ENCODE measurements at regions not wholly inside any gene's neighbourhood (a gene's known extent, or its start where the extent isn't known, plus 50 kb on each side); places are given as distances from the start of the nearest gene placed in this dataset.
A peak's percentile ranks its signal among the peaks of the same experiment; 100 is the strongest.
"Not testable (repeated sequence)": the region's sequence is repeated elsewhere in the genome, so short reads cannot be mapped to it uniquely, and the experiment has no call there.

- no peak for DNase-seq (ENCODE audit: low read depth)
Observed at GRCh38 chrX:120752431-120753082, 122.7 kb upstream of the C1GALT1C1 start.

DNA sequence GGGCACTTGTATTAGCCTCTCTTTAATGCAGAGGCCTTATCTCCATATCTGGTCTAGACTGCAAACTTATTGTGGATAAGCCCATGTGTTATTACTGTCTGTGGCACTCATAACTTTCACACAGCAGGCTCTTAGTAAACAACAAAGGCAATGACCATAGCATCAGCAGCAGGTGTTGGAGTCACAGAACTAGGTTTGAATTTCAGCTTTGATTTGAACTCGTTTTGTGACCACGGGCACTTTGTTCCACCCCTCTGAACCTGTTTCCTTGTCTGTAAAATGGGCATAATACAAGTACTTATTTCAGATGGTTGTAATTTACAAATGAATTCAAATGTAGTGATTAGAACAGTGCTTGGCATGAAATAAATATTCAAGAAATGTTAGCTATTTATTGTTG lies 121.8 kb upstream of the C1GALT1C1 start:
- no peak for DNase-seq (ENCODE audit: low read depth)

- no peak for DNase-seq (ENCODE audit: low read depth)
Observed at GRCh38 chrX:120750381-120750780, 120.5 kb upstream of the C1GALT1C1 start.

DNA sequence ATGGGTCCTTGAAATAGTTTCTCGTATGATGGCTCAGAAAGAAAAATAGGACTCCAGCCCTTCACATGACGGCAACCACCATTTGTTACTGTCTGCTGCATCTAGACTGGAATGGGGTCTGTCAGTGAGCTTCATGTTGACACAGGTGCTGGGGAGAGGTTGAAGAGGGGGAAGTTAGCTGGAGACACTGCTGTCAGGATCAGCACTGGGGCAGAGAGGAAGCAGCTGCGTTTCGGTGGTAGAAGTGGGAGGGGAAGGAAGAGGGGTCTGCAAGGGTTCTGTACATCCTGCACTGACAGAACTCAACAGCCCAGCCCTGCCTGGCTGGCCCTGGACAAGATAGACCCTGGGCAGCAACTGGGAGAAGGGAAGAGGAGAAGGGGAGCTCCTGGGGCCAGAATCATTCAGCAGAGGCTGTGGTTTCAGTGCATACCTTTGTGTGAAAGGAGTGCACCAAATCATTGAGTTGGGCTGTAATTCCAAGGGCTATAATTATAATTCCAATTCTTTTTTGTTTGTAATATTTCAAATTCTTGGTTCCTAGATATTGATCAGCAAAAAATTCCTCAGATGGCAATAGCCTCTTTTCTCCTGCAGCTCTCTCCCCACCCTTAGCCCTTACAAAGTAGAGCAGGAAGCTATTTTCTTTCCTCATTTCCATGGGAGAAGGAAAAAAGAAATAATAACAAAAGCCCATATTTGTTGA lies 119.4 kb upstream of the C1GALT1C1 start:
- DNase-seq (ENCODE audit: low read depth): peak; percentile 2

DNA sequence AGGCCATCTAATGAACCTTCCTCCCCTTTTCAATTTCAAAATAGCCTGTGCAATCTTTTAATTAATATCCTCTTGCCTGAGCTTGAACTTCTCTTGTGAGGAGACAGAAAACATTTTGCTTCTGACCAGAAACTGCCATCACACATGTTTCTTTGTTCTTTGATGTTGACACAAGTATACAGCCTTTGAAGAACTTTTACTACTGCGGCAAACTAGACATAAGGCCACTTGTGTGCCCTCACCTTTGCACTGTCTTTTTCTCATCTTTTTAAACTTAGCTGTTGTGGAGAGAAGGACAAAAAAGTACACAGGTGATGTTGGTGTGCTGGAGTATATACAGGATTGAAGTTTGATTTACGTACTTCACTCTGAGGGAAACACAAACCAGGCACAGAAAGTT lies 116.3 kb upstream of the C1GALT1C1 start:
- DNase-seq (ENCODE audit: low read depth): no peak

DNA sequence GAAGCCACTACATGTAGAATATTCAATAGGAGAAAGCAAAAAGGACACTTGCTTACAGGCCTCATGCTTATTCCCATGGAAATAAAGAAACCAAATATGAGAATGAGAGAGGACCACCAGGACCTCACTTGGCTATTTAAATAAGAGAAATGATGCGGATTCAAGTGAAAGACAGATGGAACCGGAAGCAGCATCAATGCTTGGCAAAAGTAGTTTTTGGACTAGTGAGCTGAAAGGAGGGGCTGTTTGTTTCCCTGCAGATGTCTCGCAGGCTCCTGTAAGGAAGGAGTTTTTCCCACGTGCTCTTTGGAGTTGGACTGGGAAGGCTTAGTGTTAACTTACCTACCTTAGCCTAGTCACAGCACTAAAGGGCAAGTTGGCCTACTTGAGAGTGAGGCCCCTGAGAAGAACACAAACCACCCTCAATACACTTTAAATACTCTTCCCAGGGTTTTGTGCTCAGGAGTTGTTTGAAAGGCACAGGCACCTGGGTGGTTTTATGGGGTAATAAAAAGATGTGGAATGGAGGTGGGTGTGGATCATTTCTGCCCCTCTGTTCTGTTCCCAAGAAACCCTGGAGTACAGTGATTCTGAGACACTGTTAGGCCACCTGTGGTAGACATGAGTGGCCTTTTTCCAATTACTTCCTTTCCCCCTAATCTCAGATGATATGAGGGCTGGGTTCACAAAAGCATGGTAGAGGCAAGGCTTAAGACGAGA lies 113.3 kb upstream of the C1GALT1C1 start:
- DNase-seq (ENCODE audit: low read depth): no peak

- DNase-seq (ENCODE audit: low read depth): no peak
Observed at GRCh38 chrX:120741452-120741851, 111.6 kb upstream of the C1GALT1C1 start.

DNA sequence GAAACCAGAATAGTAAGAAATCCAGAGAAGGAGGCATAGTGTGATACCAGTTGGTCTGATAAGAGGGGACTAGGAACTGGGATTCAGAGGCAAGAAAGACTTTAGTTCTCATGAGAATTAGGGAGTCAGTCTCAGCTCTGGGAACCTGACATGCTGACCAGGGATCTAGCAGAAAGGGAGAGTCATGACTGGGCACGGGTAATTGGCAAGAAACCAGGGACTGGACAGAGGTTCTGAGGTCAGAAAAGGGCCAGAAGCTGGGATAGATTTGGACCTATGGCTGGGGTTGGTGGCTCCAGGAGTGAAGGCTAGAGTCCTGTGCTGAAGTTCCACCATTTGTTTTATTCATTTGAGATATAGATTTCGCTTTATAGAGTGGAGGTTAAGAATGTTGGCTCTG lies 110.2 kb upstream of the C1GALT1C1 start:
- no peak for DNase-seq (ENCODE audit: low read depth)

DNA sequence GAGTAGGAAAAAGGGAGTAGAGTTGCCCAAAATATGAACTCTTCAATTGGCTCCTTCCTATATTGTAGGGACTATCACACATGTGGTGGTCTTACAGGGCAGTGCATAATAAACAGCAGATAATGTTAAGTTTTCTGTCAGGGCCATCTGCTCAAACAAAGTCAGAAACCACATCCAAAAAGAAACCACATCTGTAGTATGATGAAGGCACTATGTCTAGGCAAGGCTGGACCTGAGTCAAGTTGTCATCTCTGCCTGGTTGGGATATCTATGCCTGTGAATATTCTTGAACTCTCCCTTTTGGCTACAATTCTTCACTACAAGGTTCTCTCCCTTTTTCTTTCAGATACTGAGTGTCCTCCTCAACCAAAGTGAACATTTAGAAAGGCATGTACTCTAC lies 109.4 kb upstream of the C1GALT1C1 start:
- no peak for DNase-seq (ENCODE audit: low read depth)

- DNase-seq (ENCODE audit: low read depth): no peak
Observed at GRCh38 chrX:120736989-120737388, 107.1 kb upstream of the C1GALT1C1 start.

DNA sequence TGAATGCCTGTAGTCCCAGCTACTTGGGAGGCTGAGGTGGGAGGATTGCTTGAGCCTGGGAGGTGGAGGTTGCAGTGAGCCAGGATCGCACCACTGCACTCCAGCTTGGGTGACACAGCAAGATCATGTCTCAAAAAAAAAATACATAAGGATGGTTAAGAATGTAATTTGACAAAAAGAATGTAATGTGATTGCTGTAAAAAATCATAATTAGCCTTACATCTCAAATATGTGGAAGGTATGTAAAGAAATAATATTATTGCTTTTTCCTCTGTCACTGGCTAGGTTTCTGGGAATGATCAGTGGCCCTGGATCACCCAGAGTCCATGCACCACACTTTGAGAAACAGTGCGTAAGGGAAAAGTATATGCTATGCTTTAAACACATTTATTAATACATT lies 106.1 kb upstream of the C1GALT1C1 start:
- no peak for DNase-seq (ENCODE audit: low read depth)

GRCh38 chrX:120732879-120733278 lies 103.0 kb upstream of the C1GALT1C1 start:
- DNase-seq (ENCODE audit: low read depth): no peak

DNA sequence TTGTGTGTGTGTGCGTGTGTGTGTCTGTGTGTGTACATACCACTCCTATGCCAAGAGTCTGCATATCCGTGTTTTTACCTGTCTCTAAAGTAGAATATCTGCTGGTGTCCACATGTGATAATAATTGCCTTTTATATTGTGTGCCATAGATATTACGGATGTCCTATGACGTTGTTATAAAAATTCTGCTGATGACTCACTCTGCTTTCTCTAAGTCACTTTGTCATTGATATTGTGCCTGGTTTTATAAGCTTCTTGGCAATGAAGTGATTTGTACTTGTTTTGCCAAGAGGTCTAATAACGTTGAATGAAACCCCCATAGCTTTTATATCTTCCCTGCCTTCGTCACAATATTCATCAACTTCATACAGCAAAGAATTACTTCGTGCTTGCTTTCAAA lies 102.6 kb upstream of the C1GALT1C1 start:
- DNase-seq (ENCODE audit: low read depth): no peak

- no peak for DNase-seq (ENCODE audit: low read depth)
Observed at GRCh38 chrX:120731386-120731785, 101.5 kb upstream of the C1GALT1C1 start.

DNA sequence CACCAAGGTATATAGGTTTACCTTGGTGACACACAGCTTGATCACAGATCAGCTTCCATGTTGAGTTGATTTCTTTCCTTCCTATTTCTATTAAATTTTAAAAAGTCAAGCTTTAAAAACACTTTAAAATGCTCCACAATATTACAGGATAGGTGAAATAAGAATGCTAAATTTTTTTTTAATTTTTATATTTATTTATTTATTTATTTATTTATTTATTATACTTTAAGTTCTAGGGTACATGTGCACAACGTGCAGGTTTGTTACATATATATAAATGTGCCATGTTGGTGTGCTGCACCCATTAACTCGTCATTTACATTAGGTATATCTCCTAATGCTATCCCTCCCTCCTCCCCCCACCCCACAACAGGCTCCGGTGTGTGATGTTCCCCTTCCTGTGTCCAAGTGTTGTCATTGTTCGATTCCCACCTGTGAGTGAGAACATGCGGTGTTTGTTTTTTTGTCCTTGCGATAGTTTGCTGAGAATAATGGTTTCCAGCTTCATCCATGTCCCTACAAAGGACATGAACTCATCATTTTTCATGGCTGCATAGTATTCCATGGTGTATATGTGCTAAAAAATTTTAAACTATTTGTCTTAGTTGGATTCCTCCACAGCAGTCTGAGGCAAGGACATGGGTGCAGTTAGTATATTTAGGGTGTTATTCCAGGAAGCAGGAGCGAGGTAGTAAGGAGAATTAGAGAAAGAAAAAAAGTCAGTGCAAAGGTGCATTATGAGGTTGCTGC lies 99.8 kb upstream of the C1GALT1C1 start:
- not testable (repeated sequence) for DNase-seq (ENCODE audit: low read depth)

DNA sequence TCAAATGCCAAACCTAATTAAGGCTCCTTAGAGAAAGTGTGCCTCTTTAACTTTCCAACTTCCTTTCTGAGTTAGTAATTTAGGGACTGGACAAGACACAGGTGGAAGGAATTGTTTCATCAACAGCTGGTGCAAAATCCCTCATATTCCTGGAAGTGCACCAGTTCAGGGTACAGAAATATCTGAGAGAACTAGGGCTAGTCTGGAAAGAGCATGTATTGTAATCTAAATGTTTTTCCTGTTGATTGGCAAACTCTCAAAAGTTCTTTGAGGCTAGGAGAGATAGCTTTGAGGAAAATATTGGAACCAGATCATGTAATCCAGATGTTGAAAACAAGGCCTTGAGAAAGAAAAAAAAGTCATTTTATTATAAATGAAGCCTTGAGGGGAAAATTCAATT lies 98.1 kb upstream of the C1GALT1C1 start:
- DNase-seq (ENCODE audit: low read depth): no peak

DNA sequence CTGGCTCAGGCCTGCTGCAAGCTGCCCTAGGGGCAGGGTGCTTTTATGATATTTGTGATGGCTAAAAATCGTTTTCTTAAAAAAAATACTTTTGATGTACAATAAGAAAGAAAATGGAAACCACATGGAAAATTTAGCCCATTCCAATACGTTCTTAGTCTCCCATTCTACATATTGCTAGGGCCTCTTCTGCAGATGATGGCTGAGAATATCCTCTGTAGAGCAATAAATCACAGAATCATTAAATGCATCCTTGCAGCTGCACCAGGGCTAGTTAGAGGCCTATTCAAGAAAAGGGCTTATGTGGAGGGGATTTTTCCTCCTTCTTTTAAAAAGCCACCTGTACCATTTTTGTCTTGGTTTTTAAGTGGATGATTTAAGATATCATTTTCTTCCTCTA lies 97.6 kb upstream of the C1GALT1C1 start:
- no peak for DNase-seq (ENCODE audit: low read depth)

- DNase-seq (ENCODE audit: low read depth): no peak
Observed at GRCh38 chrX:120726294-120726693, 96.4 kb upstream of the C1GALT1C1 start.

DNA sequence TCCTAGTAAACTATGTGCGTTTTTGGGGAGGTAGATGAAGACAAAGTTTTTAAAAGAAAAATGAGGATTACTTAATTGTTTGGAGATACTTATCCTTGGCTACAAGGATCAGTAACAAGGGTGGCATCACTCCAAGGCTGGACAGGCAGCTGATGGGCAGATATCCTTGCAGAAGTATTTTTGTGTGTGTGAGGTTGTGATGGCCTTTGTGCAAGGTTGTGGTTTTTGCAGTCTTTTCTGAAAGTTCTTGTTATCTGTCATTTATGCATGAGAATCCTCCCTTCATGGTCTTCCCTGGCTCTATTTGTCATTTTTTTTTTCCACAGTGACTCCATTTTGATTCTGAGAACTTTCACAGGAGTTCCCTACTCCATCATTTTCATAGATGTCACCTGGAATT lies 96.0 kb upstream of the C1GALT1C1 start:
- no peak for DNase-seq (ENCODE audit: low read depth)

GRCh38 chrX:120719622-120720021 lies 89.8 kb upstream of the C1GALT1C1 start:
- DNase-seq (ENCODE audit: low read depth): no peak

GRCh38 chrX:120718969-120719368 lies 89.1 kb upstream of the C1GALT1C1 start:
- DNase-seq (ENCODE audit: low read depth): no peak

GRCh38 chrX:120702337-120702736 lies 72.5 kb upstream of the C1GALT1C1 start:
- not testable (repeated sequence) for DNase-seq (ENCODE audit: low read depth)

- DNase-seq (ENCODE audit: low read depth): no peak
Observed at GRCh38 chrX:120697053-120697452, 67.2 kb upstream of the C1GALT1C1 start.

Measured in CMK (cell line).